HEK293 (cell line): ENCODE measurements at regions not wholly inside any gene's neighbourhood (a gene's known extent, or its start where the extent isn't known, plus 50 kb on each side); places are given as distances from the start of the nearest gene placed in this dataset.

Experiments
- ZBTB7A ChIP-seq: fragments of 450-650 bp; formaldehyde crosslinking; IDR thresholded peaks from 2 replicates; pipeline ENCODE4 v1.5.1; 2016; ENCODE audit warnings: low read depth, missing biosample characterization, missing genetic modification characterization
- ZNF311 ChIP-seq: fragments of 450-650 bp; formaldehyde crosslinking; IDR thresholded peaks from 2 replicates; pipeline ENCODE4 v1.5.1; 2017; ENCODE audit warnings: missing biosample characterization, missing genetic modification characterization, borderline replicate concordance
- ZNF37A ChIP-seq: fragments of 450-650 bp; IDR thresholded peaks from 2 replicates; pipeline ENCODE4 v1.5.1; 2018; ENCODE audit warnings: missing biosample characterization, missing genetic modification characterization
- ZNF416 ChIP-seq: fragments of 450-650 bp; formaldehyde crosslinking; IDR thresholded peaks from 2 replicates; pipeline ENCODE4 v1.5.1; 2016; ENCODE audit warnings: missing biosample characterization, missing genetic modification characterization
- ZSCAN5A ChIP-seq: fragments of 450-650 bp; formaldehyde crosslinking; IDR thresholded peaks from 2 replicates; pipeline ENCODE4 v1.5.1; 2016; ENCODE audit warnings: missing biosample characterization, missing genetic modification characterization

- TF ChIP-seq ZNF416 (tag by site-specific recombination) (no peak), ZNF311 (no peak), ZSCAN5A (tag by site-specific recombination) (no peak), ZNF37A (tag by site-specific recombination) (no peak), ZBTB7A (tag by site-specific recombination) (no peak)
Observed at GRCh38 chr4:66330125-66330524, 659.8 kb upstream of the EPHA5 start.
